WERI-Rb-1 (cell line): ENCODE measurements at regions not wholly inside any gene's neighbourhood (a gene's known extent, or its start where the extent isn't known, plus 50 kb on each side); places are given as distances from the start of the nearest gene placed in this dataset.

Experiments
- DNase-seq: peaks from one replicate; pipeline ENCODE4 v3.0.0-alpha.2; 2020
- H3K27ac ChIP-seq: fragments of 250-450 bp; sonication (Bioruptor Pico); 2 replicates; pipeline ENCODE4 v1.5.1; 2020; ENCODE audit warnings: mild to moderate bottlenecking, moderate library complexity
- H3K27me3 ChIP-seq: fragments of 250-450 bp; sonication (Bioruptor Pico); 2 replicates; pipeline ENCODE4 v1.5.1; 2021; ENCODE audit warnings: mild to moderate bottlenecking, low read depth, moderate library complexity; ENCODE audit not compliant: insufficient read depth, severe bottlenecking
- H3K36me3 ChIP-seq: fragments of 250-450 bp; sonication (Bioruptor Pico); 2 replicates; pipeline ENCODE4 v1.5.1; 2020; ENCODE audit warnings: mild to moderate bottlenecking, moderate library complexity
- H3K4me3 ChIP-seq: 2 replicates; pipeline ENCODE4 v1.5.1; 2011; ENCODE audit warnings: low read depth, mild to moderate bottlenecking, control low read depth, low read length
- H3K9me3 ChIP-seq: fragments of 250-450 bp; sonication (Bioruptor Pico); 2 replicates; pipeline ENCODE4 v1.5.1; 2021; ENCODE audit warnings: mild to moderate bottlenecking, moderate library complexity; ENCODE audit not compliant: severe bottlenecking
- TF ChIP-seq, protein P1 (sequence below): IDR thresholded peaks from 2 replicates; pipeline ENCODE4 v1.5.1; 2011; ENCODE audit warnings: low read depth, mild to moderate bottlenecking, control low read depth, inconsistent platforms, low read length

DNA sequence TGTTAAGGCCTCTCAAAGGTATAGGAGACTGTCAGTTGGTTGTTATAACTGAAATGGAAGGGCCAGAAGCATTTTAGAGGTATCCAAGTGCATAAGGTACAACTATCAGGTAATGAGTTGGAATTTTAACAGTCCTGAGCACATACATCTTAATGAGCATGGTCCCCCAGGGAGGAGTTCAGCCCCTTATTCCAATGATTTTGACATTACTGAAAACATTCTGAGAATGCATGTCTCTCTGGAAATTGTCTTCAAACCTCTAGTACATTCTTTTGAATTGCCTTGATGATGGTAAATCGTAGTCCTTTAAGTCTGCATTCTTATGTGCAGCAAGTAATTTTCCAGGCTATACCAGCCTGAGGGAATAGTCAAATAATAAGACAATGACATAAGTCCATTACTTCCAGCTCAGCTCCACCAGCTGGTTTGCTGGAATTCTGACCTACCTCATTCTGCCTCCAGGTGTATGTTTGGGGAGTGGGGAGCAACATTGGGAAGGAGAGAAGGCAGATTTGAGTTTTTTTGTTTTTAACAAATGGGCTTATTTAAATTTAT is 239.2 kb downstream of the MSRB3 start:
- no peaks in the 10 kb centered on the region for H3K9me3 ChIP-seq
- H3K27ac ChIP-seq, result no peak overlapping the region
- DNase-seq, result no peak
- H3K36me3 ChIP-seq, result no peaks in the 10 kb centered on the region
- H3K4me3 ChIP-seq, result no peak overlapping the region
- no peaks in the 10 kb centered on the region for H3K27me3 ChIP-seq
- TF ChIP-seq, protein P1, sequence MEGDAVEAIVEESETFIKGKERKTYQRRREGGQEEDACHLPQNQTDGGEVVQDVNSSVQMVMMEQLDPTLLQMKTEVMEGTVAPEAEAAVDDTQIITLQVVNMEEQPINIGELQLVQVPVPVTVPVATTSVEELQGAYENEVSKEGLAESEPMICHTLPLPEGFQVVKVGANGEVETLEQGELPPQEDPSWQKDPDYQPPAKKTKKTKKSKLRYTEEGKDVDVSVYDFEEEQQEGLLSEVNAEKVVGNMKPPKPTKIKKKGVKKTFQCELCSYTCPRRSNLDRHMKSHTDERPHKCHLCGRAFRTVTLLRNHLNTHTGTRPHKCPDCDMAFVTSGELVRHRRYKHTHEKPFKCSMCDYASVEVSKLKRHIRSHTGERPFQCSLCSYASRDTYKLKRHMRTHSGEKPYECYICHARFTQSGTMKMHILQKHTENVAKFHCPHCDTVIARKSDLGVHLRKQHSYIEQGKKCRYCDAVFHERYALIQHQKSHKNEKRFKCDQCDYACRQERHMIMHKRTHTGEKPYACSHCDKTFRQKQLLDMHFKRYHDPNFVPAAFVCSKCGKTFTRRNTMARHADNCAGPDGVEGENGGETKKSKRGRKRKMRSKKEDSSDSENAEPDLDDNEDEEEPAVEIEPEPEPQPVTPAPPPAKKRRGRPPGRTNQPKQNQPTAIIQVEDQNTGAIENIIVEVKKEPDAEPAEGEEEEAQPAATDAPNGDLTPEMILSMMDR, result no peak

DNA sequence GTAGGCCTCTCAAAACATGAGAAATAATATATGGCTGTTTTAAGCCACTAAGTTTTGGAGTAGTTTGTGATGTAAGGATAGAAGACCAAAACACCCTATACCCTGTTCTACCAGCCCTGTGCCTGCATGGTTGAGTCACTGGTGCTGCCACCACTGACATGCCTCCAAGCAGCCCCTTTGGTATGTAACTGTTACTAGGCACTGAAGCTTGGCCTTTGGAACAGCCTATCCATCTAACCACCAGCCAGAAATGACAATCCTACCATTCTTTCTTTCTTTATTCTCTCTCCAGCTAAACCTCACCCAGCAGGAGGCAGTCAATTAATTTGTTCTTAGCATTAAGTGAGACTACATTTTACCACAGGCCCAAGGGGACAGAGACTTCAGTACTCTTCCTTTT is 240.3 kb downstream of the MSRB3 start:
- Histone ChIP-seq H3K4me3 (no peak overlapping the region), H3K27ac (no peak overlapping the region), H3K9me3 (no peaks in the 10 kb centered on the region), H3K36me3 (no peaks in the 10 kb centered on the region), H3K27me3 (no peaks in the 10 kb centered on the region)
- DNase-seq, result no peak
- TF ChIP-seq, protein P1, result no peak

DNA sequence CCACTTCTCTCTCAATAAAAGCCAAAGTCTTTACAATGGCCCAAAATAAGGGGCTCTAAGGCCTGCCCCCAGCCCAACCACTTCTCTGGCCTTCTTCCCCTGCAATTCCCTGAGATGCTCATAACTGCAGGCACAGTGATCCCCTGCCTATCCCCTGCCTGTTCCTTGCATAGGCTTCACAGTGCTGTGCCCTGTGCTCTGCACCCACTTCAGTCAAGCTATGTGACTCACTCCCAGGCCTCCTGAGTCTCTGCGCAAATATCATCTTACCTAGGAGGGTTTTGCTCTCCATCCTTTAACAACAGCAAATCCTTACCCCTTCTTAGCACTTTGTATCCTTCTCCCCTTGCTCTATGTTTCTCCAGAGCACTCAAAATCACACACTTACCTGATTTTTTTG is 242.2 kb downstream of the MSRB3 start:
- Histone ChIP-seq H3K9me3 (no peaks in the 10 kb centered on the region), H3K27me3 (no peaks in the 10 kb centered on the region), H3K27ac (no peak overlapping the region), H3K4me3 (no peak overlapping the region), H3K36me3 (no peaks in the 10 kb centered on the region)
- TF ChIP-seq, protein P1, result no peak
- no peak for DNase-seq

DNA sequence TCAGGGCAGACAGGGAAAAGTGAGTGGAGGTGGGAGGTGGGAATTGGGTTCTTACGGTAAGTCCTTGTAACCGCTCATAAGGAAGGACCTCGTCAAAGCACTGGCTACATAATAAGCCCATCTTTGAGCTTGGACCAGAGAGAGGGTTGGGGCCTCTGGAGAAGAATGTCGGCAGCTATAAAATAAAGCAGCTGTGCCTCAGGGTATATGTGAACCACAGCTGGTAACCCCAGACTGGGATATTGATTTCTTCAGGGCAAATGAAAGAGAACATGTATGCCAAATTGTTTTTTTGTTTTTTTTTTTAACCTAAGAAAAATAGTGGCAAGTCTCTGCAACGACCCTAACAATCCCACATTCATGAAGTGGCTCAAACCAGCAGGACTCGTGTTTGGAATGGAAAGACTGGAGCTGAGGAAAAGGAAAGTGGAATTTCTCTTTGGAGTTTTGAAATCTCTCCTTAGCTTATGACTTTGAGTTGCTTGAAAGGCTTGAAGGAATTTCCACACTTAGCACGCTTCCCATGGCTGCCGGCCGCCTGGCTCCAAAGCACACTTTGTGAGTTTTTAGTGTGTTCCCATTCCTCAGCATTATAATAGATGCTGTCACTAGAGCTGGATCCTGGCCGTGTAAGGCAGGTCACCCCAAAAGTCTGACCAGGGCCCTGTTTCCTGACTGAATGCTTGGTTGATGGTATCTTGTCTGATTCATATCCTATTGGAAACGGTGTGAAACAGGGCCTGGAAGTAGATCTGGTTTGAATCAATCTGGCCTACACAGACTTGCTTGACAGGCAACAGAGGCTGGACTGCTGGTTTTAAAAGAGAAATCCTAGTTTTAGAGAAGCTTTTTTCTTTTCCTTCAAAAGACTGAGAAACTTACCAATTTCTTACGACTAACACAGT is 244.7 kb downstream of the MSRB3 start:
- TF ChIP-seq, protein P1, result no peak
- Histone ChIP-seq H3K27ac (no peak overlapping the region), H3K27me3 (no peaks in the 10 kb centered on the region), H3K36me3 (no peaks in the 10 kb centered on the region), H3K9me3 (no peaks in the 10 kb centered on the region), H3K4me3 (no peak overlapping the region)
- DNase-seq, result no peak

DNA sequence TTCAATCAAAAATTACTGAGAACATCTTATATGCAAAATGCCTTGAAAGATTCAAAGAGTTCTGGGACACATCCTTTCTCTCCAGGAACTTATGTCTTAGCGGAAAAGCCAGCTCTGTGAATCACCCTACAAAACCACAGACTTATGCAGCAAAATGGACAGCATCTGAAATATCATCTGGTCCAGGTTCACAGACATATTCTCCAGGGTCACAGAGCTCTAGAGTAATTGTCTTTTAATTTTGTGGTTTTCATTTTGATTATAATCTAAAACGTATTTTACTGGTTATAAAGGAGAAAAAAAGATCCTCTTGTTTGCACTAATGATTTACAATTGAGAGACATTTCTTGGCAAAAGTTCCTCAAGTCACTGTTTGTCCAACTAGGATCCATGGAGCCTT is 246.2 kb downstream of the MSRB3 start:
- H3K9me3 ChIP-seq, result no peaks in the 10 kb centered on the region
- no peak overlapping the region for H3K4me3 ChIP-seq
- DNase-seq, result no peak
- H3K36me3 ChIP-seq, result no peaks in the 10 kb centered on the region
- no peaks in the 10 kb centered on the region for H3K27me3 ChIP-seq
- TF ChIP-seq, protein P1, result no peak
- no peak overlapping the region for H3K27ac ChIP-seq
